ENCODE measurements at regions not wholly inside any gene's neighbourhood (a gene's known extent, or its start where the extent isn't known, plus 50 kb on each side); places are given as distances from the start of the nearest gene placed in this dataset.
"Not testable (repeated sequence)": the region's sequence is repeated elsewhere in the genome, so short reads cannot be mapped to it uniquely, and the experiment has no call there.

DNA sequence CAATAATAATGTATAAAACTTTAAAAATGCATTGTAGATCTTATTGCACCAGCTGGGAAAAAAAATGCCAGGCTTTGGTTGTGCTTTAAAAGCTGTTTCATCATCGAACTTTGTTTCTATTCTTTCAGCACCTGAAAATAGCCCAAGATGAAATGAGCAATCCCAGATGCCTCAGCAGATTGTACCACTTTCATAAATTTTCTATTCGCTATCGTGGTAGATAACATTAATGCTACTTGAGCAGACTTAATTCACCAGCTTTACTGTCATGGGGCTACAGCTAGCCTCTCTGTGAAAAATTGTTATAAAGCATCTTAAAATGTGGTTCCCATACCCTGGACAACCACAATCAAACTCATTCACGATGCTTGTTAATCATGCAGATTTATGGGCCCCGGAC lies 599.6 kb upstream of the HS3ST1 start:
- no peak for DNase-seq

DNA sequence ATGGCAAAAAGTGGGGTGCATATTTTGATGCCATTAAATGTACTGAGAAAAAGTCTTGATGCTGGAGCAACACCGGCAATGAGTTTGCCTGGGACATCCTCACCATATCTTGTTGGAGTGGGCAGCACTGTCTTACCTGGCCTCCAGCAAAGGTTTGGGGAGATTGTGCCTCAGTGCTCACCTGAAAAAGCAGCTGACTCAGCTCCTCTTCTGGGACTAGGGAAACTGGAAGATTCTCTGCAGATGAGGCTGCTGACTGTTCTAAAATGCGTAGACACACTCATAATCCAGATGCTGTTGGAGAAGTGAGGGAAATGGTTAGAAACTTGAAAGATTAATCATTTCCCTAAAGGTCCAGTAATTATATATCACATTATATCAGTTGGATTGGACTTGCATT lies 593.7 kb upstream of the HS3ST1 start:
- DNase-seq: no peak

DNA sequence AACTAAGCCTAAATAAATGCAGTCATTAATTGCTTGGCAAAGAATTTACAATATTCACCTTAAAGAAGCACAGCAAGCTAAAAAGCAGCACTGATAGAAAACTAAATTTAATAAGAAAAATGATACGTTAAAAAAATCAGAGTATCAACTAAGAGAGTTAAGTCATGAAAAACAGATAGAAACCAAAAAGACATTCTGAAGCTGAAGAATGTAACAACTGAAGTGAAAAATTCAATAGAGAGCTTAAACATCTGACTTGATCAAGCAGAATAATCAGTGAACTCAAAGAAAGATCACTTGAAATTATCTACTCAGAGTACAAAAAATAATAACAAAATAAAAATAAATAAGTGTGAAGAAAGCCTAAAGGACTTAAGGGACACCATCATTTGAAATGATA lies 588.0 kb upstream of the HS3ST1 start:
- no peak for DNase-seq

GRCh38 chr4:12005471-12005870 lies 576.8 kb upstream of the HS3ST1 start:
- no peak for DNase-seq

- DNase-seq: not testable (repeated sequence)
Measured at GRCh38 chr4:11996581-11996980, 567.9 kb upstream of the HS3ST1 start.

- DNase-seq: no peak
Measured at GRCh38 chr4:11976726-11977263, 548.1 kb upstream of the HS3ST1 start.

GRCh38 chr4:11973270-11973669 lies 544.6 kb upstream of the HS3ST1 start:
- no peak for DNase-seq

GRCh38 chr4:11970754-11971153 lies 542.1 kb upstream of the HS3ST1 start:
- no peak for DNase-seq

DNA sequence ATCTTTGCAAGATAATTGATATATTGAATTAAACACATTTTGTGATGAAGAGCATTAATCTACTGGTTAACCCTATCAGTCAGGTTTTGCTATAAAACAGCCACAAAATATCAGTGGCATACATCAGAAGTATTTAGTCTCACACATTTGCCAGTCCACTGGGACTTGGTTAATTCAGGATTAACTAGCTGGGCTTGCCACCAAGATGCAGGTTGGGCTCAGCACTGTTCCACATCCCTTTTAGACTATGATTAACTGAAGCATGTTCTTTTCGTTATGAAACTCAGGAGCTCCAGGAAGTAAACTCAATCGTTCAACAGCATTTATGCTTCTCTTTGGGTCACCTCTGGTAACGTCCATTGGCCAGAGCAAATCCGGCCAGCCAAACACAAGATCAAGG lies 538.1 kb upstream of the HS3ST1 start:
- no peak for DNase-seq

DNA sequence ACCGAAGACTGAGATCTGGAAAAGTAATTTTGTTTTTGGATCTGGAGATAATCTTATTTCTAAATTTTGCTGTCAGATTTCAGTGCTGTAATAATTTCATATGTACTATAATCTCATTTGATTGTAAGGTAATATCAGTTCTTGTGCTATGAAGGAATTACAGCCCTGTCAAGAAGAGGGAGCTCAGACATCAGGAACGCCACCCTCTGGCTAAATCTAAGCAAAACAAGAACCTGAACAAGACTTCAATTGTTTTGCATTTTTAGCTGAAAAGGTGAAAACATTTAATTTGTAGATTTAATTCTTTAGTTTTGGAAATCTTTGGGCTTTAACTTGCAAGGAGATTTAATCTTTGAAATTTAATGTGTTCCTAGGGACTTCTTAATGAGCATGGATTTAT lies 525.4 kb upstream of the HS3ST1 start:
- DNase-seq: no peak

DNA sequence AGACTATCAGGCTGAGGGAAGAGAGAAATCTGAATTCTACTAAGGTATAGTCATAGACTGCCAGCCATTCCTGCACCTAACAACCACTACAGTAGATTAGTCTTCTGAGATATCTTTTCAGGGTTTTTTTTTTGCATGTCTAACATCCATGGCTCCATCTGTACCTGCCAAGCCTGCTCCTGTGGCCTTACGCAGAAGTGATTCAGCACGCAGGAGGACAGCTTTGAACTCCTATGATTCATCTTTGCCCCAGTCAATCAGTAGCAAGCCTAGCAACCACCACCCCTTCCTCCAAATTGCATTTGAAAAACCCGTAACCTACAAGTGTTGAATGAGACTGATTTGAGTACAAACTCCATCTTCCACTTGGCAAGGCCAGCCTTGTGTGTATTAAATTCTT lies 520.7 kb upstream of the HS3ST1 start:
- DNase-seq: no peak

DNA sequence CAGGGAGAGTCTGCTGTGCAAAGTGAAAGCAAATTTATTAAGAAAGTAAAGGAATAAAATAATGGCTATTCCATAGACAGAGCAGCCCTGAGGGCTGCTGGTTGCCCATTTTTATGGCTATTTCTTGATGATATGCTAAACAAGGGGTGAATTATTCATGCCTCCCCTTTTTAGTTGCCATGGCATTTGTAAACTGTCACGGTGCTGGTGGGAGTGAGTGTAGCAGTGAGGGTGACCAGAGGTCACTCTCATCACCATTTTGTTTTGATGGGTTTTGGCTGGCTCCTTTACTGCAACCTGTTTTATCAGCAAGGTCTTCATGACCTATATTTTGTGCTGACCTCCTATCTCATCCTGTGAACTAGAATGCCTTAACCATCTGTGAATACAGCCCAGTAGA lies 518.9 kb upstream of the HS3ST1 start:
- DNase-seq: not testable (repeated sequence)

DNA sequence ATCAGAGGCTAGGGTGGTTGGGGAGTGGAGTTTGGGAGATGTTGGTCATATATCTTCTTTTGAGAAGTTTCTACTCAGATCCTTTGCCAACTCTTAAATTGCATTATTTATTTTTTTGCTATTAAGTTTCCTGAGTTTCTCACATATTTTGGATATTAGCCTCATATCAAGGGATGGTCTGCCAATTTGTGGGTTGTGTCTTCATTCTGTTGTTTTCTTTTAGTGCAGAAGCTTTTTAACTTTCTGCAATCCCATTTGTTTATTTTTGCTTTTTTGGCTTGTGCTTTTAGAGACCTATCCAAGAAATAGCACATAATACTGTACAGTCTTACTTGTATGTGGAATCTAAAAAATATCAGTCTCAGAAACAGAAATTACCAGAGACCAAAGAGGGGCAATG lies 509.2 kb upstream of the HS3ST1 start:
- no peak for DNase-seq

DNA sequence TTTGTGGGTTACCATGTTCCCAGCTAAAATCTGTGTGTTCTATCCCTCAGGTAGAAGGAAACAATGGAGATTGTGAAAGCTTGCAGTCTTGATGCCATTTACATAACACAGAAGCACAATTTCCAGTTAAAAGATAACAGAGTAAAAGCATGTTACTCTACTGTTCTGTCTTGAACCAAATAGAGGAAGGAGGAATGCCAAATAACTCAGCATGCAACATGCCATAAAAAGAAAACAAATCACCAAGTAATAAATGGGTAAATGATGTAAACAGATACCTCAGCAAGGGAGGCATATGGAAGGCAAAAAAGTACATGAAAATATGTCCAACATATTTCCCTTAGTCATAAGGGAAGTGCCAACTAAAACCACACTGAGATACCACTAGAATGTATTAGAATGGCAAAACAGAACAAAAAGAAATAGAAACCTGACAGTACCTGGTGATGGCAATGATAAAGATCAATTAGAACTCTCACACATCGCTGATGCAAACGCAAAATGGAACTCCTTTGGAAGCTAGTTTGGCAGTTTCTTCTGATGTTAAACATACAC lies 502.6 kb upstream of the HS3ST1 start:
- no peak for DNase-seq

DNA sequence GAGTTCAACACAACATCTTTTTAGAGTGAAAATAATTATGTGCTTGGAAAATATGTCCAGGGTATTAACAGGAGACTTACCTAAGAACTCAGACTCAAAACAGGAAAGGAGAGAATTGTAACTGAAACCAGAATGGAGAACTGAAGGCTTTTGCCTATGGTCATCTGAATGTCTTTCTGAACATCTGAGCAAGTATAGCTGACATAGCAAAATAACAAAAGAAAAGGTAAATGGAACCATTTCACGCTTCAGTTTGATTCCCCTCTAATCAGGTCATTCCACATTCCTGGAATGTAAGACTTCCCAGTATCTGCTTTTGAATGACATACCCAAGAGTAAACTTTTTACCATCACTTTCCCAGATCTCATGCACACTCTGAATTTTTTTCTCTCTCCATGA lies 500.4 kb upstream of the HS3ST1 start:
- no peak for DNase-seq

DNA sequence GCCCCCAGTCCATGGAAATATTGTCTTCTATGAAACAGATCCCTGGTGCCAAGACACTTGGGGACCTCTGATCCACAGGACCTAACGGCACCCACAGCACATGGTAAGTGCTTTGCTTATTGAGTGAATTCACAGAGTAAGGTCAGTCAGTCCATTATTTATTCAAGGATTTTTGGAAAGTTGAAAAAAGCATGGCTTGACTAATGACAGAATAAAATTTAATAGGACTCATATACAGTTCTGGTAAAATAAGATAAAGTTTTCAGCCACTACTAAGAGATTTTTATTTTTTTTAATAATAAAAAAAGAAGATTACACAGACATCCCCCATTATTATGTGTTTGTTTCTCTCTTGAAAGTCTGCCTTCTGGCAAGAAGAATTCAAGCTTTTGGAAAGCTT lies 490.6 kb upstream of the HS3ST1 start:
- no peak for DNase-seq

DNA sequence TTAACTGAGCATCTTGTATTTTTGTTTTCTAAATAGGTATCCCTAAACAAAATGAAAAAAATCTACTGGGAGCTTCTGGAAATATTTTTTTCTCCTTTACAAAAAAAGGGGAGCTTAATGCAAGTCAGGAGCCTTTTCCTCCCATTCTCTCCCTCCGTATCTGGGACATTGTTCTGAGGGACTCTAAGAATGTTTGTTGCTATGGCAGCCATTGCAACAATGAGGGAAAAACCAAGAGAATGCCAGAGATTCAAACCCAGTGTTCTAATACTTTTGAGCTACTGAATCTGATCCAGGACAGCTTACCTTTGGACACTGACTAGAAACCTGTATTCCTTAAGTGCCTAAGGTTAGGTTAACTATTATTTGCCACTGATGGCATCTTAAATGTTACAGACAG lies 485.7 kb upstream of the HS3ST1 start:
- no peak for DNase-seq

GRCh38 chr4:11912886-11913285 lies 484.2 kb upstream of the HS3ST1 start:
- DNase-seq: no peak

DNA sequence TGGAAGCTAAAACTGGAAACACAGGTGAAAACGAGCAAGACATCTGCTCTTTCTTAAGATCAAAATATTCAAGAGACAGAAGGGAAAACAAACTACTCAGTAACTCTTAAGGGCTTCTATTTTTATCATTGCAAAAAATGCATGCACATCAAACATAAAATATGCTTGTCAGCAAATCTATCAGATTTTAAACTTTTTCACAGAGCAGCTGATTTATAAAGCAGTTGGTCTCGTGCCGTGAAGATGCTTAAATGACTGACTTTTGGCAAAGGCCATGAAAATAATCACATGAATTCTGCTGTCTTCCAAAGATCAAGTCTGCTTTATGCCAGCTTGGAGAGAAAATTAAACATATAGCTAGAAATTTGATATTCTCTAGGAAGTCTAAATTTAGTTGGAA lies 482.1 kb upstream of the HS3ST1 start:
- DNase-seq: no peak

- no peak for DNase-seq
Measured at GRCh38 chr4:11908712-11909111, 480.0 kb upstream of the HS3ST1 start.

GRCh38 chr4:11908205-11908604 lies 479.5 kb upstream of the HS3ST1 start:
- DNase-seq: no peak

- no peak for DNase-seq
Measured at GRCh38 chr4:11904846-11905739, 476.4 kb upstream of the HS3ST1 start.

DNA sequence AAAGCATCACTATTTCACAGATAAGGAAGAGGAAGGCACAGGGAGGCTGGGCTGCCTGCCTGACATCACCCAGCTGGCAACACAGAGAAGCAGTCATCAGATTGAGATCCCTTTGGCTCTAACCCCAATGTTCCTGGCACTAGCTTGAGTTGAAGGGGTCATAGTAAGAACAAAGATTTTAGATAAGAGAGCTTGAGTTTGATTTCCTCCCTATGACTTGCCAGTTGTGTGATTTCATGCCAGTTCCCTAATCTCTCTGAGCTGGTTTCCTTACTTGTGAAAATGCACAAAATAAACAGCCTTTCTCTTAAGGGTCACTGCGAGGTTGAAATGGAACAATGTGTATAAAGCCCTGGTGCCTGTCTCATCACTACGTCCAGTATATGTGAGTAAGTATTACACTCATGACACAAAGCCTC lies 475.4 kb upstream of the HS3ST1 start:
- no peak for DNase-seq

GRCh38 chr4:11901089-11901488 lies 472.4 kb upstream of the HS3ST1 start:
- no peak for DNase-seq

GRCh38 chr4:11900359-11900758 lies 471.7 kb upstream of the HS3ST1 start:
- no peak for DNase-seq
